Left renal cortex interstitium (tissue), 4 donors: ENCODE measurements at regions not wholly inside any gene's neighbourhood (a gene's known extent, or its start where the extent isn't known, plus 50 kb on each side); places are given as distances from the start of the nearest gene placed in this dataset.

Experiments
- DNase-seq, 4 donors: peaks; one replicate each; pipeline ENCODE4 v3.0.0-alpha.2; 2013; ENCODE audit warnings: low read depth in 4 of 4, low spot score in 2 of 4, missing footprints in 1 of 4

DNA sequence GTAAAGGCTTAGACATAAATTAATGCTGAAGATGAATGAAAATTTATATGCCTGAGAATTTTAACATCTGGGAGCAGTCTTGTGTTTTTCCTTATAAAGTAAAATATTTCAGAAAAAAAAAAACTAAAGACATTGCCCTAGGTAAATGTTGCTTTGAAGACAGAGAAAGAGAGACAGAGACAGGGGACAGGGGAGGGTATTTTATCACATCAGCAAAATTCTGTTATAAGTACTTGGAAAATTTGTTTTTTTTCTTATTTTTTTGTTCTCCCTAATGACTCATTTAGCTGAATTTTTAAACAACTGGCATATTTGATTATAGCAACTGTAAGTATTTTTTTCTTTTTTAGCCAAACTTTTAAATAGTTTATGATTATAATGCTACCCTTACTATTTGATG lies 1540.6 kb upstream of the GBE1 start:
- DNase-seq: no peak

GRCh38 chr3:83317605-83318004 lies 1556.2 kb upstream of the GBE1 start:
- no peak for DNase-seq

GRCh38 chr3:83320726-83321125 lies 1559.3 kb upstream of the GBE1 start:
- DNase-seq: no peak

DNA sequence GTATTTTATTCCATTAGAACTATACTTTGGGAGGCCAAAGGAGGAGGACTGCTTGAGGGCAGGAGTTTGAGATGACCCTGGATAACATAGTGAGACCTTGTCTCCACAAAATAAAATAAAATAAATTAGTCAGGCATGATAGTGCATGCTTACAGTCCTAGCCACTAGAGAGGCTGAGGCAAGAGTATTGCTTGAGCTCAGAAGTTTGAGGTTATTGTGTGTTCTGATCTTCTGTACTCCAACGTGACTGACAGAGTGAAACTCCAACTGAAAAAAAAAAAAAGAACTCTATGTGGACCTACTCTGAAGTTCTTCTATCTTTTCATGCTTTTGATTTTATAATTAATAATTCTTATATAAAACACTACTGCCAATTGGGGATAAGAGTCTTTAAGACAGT lies 1560.0 kb upstream of the GBE1 start:
- DNase-seq: no peak

DNA sequence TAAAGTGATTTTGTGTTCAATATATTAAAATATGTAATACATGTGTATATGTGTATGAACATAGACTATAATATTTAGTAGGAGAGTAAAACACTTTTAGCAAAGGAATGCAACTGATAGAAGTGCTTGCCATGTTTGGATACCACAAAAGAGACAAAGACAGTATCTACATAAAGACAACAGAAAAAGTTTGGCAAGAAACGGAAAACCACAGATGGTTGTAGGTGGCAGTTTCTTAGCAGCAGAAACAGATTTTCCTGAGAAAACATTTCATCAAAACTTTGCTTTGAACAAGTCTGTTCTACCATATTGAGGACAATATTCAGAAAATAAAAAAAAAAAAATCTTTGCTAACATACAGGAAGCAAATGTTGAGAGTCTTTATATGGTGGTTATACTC lies 1560.4 kb upstream of the GBE1 start:
- no peak for DNase-seq

DNA sequence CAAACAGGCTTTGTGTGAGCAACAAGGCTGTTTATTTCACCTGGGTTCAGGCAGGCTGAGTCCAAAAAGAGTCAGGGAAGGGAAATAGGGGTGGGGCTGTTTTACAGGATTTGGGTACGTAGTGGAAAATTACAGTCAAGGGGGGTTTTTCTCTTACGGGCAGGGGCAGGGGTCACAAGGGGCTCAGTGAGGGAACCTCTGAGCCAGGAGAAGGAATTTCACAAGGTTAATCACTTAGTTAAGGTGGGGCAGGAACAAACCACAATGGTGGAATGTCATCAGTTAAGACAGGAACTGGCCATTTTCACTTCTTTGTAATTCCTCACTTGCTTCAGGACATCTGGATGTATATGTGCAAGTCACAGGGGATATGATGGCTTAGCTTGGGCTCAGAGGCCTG lies 1592.8 kb upstream of the GBE1 start:
- no peak for DNase-seq

DNA sequence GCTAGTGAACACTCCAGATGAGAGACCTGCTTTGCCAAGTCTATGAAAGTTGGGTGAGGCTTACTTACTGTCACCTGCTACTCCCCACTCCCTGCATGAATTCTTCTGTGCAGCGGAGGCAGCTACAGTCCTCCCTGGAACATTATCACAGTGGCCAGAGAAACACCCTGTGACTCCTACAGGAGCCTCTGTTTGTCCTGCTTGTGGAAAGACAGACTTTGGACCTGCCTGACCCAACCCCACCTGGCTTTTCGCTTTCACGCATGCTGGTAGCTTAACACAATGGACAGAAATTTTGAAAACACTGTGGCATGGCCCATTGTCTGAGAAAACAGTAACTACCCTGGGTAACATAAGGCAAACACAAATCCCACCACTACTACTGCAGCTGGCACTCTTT lies 1565.5 kb upstream of the CADM2 start:
- no peak for DNase-seq

DNA sequence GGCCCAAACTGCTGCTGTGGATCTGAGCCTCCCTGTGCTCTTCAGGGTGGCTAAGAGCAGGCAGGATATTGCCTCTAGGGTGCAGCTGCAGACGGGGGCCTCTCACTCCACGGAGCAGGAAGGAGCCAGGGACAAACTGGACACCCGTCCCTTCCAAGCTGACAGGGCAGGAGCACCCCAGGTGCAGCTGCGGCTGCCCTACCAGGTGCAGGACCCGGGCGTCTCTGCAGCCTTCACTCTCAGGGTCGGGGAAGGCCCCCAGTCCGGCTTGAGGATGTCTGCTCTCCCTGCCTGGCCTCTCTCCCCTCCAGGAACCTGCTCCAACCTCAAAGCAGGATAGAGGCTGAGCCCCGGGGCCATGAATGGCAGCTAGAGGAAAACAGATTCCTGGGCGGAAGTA lies 1554.9 kb upstream of the CADM2 start:
- no peak for DNase-seq

DNA sequence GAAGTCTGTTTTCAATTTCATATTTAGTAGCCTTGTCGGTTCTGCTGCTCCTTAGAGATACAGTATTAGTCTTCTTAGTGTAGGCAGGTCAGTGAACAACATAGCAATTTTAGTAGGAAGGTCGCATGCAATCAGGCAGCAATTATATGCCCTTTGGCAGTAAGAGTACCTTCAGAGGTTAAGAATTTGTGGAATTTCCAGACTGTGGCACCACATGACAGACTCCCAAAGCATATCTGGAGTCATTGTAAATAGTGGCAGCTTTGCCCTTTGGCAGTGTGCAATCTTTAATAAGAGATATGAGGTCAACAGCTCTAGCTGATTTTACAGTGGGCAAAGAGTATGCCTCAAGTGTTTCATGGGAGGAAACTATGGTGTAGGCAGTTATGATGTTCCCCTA lies 1532.5 kb upstream of the CADM2 start:
- no peak for DNase-seq

- DNase-seq: peak in 3 of 4 donors; percentile 13 to 25 (median 21)
These were observed 1523.8 kb upstream of the CADM2 start for GRCh38 chr3:83434880-83435587.

- DNase-seq: no peak
These were observed 1520.6 kb upstream of the CADM2 start for GRCh38 chr3:83438188-83438587.

DNA sequence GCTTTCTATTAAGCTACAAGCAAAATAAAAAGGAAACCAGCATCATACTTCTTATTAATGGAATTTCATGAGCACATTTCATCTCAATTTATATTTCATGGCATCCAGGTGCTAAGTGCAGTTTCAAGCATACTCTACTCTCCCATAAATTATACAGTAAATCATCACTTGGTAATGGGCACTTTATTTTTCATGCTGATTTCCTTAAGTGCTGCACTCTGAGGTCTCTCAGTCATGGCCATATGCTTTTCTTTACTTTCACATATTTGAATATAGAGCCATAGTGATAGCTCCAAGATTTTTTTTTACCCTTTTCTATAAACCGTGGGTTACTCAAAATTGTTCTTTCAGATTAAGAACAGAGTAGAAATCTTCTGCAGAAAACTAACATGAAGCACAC lies 1505.7 kb upstream of the CADM2 start:
- DNase-seq: no peak

- DNase-seq: no peak
These were observed 1504.4 kb upstream of the CADM2 start for GRCh38 chr3:83454353-83454752.

GRCh38 chr3:83457551-83457950 lies 1501.2 kb upstream of the CADM2 start:
- DNase-seq: no peak

GRCh38 chr3:83460052-83460451 lies 1498.7 kb upstream of the CADM2 start:
- no peak for DNase-seq

GRCh38 chr3:83461411-83461810 lies 1497.4 kb upstream of the CADM2 start:
- DNase-seq: no peak

DNA sequence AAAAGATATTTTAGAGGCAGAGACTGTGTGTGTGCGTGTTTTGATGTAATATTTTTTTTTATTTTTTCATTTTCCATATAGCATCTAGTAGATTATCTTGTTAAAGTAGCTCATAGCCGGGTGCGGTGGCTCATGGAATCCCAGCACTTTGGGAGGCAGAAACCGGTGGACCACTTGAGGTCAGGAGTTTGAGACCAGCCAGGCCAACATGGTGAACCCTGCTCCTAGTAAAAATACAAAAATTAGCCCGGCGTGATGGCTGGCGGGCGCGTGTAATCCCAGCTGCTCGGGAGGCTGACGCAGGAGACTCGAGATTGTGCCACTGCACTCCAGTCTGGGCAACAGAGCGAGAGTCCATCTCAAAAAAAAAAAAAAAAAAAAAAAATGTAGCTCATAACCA lies 1481.2 kb upstream of the CADM2 start:
- DNase-seq: no peak

DNA sequence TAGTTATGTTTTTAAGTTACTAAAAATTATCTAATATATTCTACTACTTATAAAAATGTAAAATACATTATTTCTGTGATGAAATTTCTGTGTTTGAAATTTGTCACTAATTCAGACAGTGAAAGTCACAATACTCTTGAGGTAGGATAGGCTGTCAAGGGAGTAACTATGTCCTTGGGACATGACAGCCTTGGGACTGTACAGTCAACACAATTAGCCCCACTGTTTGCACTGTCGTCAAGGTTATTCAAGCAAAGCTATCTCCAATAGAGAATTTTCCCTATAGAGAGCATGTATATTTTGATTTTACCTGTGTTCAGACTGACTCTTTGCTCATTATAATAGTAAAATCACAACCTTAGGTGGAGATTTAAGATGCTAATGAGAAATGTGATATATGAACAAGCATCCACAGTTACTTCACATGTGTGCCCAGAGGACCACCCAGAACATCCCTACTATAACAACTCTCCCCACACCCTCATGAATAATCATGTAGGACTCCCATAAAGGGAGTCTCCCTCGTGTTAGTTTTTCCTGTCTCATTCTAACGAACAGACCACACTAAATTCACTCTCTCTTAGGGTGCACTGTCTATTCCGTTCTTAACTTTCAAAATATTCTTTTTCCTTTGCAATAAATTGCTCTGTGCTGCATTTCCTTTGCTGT lies 1476.3 kb upstream of the CADM2 start:
- no peak for DNase-seq

- no peak for DNase-seq
These were observed 1462.3 kb upstream of the CADM2 start for GRCh38 chr3:83496462-83496861.

DNA sequence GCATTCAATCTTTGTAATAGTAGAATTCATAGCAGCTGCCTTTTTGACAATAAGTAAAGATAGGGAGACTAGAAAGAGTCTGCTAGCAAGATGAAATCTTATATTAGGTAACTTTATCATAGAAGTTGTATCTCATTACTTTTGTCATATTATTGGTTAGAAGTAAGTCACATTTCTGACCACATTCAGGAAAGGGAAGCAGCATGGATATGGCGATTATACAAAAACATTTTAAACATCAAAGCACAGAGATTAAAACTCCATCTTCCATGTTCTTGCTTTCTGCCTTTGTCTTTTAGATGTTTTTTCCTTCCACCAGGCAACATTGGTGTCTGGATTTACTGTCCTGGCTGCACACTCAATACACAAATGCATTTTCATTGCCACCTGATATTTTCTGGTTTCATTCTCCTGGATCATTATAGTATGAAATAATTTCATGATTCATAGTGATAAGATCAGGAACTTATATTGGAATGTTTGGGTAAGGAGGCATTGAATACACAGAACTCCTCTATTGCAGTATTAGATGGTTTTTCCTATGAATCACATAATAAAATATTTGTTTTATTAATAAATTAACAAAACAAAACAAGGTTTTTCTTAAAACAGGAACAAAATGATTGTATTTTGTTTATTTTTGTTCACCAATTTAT lies 1460.3 kb upstream of the CADM2 start:
- no peak for DNase-seq

- no peak for DNase-seq
These were observed 1458.4 kb upstream of the CADM2 start for GRCh38 chr3:83500422-83500821.

DNA sequence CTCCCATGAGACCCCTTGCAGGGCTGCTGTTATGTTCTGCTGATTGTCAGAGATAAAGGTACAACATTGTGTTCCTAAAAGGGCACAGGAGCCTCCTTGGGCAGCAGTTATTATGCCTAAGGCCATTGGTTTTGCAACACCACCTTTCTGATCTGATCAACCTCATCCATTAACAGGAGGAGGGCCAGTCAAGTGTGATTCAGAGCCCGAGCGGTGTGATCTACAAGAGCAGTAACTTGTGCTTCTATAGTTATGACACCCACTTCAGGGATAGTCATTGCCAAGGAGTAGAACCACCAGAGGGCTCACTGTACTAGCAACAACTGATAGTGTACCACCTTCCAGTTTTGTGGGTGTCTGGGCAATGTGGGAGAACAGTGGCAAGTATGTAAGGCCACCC lies 1457.9 kb upstream of the CADM2 start:
- DNase-seq: no peak
